Prostate gland (tissue), 2 donors: ENCODE measurements at regions not wholly inside any gene's neighbourhood (a gene's known extent, or its start where the extent isn't known, plus 50 kb on each side); places are given as distances from the start of the nearest gene placed in this dataset.

Source experiments
- POLR2A ChIP-seq: fragments of 450-650 bp; IDR thresholded peaks from one replicate; pipeline ENCODE4 v1.6.1; 2016; ENCODE audit warnings: antibody characterized with exemption, mild to moderate bottlenecking
- TF ChIP-seq, protein P1 (sequence below), 4 experiments: fragments of 200-600 bp in 2 of 4; fragments of 450-650 bp in 2 of 4; sonication (generic) in 2 of 4; IDR thresholded peaks; 1 replicate in 3 of 4; 2 replicates in 1 of 4; pipeline ENCODE4 v1.5.1; 2016 to 2019; ENCODE audit warnings: antibody characterized with exemption in 4 of 4, mild to moderate bottlenecking in 2 of 4, moderate library complexity in 2 of 4

DNA sequence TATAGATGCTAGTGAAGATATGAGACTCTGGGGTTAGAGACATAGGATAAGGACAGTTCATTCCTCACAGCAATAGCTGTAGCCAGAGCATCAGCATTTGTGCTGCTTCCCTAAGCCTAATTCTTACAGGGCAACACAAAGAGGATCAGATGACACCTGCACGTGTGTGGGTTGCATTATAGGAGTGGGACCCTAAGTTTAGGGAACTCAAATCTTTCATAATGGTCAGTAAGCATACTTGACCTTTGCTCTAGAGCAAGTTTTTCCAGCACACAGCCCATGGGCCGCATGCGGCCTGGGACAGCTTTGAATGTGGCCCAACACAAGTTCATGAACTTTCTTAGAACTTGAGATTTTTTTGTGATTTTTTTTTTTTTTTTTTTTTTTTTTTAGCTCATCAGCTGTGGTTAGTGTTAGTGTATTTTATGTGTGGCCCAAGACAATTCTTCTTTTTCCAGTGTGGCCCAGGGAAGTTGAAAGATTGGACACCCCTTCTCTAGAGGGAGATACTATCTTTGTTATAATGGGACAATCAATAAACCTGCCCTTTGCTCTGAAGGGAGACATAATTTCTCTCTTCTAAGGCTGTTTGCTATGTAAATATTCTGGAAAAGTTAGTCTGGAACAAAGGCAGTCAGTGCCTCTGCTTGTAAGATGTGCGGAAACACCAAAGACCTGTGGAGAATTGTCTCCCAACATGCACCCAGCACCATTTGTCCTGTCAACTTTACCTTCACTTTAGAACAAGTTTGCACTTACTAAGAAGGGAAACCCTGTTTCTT lies 650.2 kb downstream of the ZNF674 start:
- no peak for TF ChIP-seq POLR2A
- TF ChIP-seq, protein P1, sequence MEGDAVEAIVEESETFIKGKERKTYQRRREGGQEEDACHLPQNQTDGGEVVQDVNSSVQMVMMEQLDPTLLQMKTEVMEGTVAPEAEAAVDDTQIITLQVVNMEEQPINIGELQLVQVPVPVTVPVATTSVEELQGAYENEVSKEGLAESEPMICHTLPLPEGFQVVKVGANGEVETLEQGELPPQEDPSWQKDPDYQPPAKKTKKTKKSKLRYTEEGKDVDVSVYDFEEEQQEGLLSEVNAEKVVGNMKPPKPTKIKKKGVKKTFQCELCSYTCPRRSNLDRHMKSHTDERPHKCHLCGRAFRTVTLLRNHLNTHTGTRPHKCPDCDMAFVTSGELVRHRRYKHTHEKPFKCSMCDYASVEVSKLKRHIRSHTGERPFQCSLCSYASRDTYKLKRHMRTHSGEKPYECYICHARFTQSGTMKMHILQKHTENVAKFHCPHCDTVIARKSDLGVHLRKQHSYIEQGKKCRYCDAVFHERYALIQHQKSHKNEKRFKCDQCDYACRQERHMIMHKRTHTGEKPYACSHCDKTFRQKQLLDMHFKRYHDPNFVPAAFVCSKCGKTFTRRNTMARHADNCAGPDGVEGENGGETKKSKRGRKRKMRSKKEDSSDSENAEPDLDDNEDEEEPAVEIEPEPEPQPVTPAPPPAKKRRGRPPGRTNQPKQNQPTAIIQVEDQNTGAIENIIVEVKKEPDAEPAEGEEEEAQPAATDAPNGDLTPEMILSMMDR (IDR thresholded peaks at IDR 0.05) = no peak
